PFSK-1 (cell line): ENCODE measurements at regions not wholly inside any gene's neighbourhood (a gene's known extent, or its start where the extent isn't known, plus 50 kb on each side); places are given as distances from the start of the nearest gene placed in this dataset.

ENCODE experiments used
- FOXP2 ChIP-seq: optimal IDR thresholded peaks from 2 replicates; pipeline ENCODE3; 2011; ENCODE audit warnings: borderline replicate concordance, control low read depth, inconsistent platforms; ENCODE audit not compliant: insufficient read depth; ENCODE audit errors: extremely low read length, extremely low read depth
- POLR2AphosphoS5 ChIP-seq: IDR thresholded peaks from 2 replicates; pipeline ENCODE4 v1.6.1; 2012; ENCODE audit warnings: low read depth, mild to moderate bottlenecking, control low read depth, low read length, moderate library complexity
- SIN3A ChIP-seq: IDR thresholded peaks from 2 replicates; pipeline ENCODE4 v1.6.1; 2012; ENCODE audit warnings: mild to moderate bottlenecking, low read length, moderate library complexity, borderline replicate concordance; ENCODE audit not compliant: insufficient read depth
- TAF1 ChIP-seq: IDR thresholded peaks from 2 replicates; pipeline ENCODE4 v1.6.1; 2012; ENCODE audit warnings: low read length, control low read depth, borderline replicate concordance; ENCODE audit not compliant: insufficient read depth
- TF ChIP-seq, protein P1 (sequence below), 2 experiments: IDR thresholded peaks; 2 replicates each; pipeline versions ENCODE4 v1.6.1 to v1.8.0; 2011 to 2012; ENCODE audit warnings: low read depth in 2 of 2, low read length in 2 of 2, control low read depth in 1 of 2, inconsistent platforms in 1 of 2, mild to moderate bottlenecking in 1 of 2, moderate library complexity in 1 of 2; ENCODE audit not compliant: insufficient read depth in 1 of 2

DNA sequence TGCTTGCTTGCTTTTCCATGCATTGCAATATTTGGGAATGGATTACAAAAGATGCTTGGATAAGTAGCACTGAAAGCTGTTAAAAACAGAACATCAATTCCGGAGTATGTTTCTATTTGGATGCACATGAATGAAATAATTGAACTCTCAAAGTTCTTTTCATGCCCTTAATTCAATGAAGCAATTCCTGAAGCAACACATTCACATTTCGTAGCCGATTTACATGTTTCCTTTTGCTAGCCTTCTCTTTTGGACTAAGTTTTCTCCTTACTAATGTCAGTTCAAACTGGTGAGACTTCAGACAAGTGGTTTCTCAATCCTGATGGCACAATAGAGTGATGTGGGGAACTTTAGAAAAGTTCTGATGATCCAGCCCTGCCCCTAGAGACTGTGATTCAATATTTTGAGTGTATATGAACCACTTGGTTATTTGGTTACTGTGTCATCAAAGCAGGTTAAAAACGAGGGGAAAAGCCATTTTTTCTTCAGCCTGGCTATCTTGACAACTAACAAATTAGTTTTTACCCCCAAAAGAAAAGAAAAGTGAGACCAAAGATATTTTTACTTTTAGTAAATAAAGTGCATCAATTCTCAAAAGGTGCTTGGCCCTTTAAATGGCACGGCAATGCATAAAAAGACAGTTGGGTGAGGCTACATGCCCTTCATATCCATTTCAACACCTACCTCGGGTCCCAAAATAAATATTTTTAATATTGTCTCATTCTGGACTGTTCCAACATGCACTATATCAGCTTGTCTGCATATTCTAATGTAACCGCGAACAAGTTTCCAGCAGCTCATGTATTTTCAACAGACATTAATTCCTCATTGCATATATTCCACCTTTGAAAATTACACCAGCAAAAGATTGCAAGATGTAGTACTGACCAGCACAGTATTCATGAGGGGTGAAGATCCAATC is 90.1 kb upstream of the RPL34 start:
- TF ChIP-seq TAF1: no peak
- TF ChIP-seq SIN3A: no peak
- TF ChIP-seq POLR2AphosphoS5: no peak
- no peak for TF ChIP-seq FOXP2
- TF ChIP-seq, protein P1, sequence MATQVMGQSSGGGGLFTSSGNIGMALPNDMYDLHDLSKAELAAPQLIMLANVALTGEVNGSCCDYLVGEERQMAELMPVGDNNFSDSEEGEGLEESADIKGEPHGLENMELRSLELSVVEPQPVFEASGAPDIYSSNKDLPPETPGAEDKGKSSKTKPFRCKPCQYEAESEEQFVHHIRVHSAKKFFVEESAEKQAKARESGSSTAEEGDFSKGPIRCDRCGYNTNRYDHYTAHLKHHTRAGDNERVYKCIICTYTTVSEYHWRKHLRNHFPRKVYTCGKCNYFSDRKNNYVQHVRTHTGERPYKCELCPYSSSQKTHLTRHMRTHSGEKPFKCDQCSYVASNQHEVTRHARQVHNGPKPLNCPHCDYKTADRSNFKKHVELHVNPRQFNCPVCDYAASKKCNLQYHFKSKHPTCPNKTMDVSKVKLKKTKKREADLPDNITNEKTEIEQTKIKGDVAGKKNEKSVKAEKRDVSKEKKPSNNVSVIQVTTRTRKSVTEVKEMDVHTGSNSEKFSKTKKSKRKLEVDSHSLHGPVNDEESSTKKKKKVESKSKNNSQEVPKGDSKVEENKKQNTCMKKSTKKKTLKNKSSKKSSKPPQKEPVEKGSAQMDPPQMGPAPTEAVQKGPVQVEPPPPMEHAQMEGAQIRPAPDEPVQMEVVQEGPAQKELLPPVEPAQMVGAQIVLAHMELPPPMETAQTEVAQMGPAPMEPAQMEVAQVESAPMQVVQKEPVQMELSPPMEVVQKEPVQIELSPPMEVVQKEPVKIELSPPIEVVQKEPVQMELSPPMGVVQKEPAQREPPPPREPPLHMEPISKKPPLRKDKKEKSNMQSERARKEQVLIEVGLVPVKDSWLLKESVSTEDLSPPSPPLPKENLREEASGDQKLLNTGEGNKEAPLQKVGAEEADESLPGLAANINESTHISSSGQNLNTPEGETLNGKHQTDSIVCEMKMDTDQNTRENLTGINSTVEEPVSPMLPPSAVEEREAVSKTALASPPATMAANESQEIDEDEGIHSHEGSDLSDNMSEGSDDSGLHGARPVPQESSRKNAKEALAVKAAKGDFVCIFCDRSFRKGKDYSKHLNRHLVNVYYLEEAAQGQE (IDR thresholded peaks at IDR 0.05; ENCODE audit: insufficient read depth in 1 of 2, low read depth in 2 of 2, low read length in 2 of 2): no peak

GRCh38 chr4:108529102-108529501 is 91.3 kb upstream of the RPL34 start:
- TF ChIP-seq TAF1 (no peak), FOXP2 (no peak), SIN3A (no peak), POLR2AphosphoS5 (no peak)
- TF ChIP-seq, protein P1 (IDR thresholded peaks at IDR 0.05; ENCODE audit: insufficient read depth in 1 of 2, low read depth in 2 of 2, low read length in 2 of 2): no peak

DNA sequence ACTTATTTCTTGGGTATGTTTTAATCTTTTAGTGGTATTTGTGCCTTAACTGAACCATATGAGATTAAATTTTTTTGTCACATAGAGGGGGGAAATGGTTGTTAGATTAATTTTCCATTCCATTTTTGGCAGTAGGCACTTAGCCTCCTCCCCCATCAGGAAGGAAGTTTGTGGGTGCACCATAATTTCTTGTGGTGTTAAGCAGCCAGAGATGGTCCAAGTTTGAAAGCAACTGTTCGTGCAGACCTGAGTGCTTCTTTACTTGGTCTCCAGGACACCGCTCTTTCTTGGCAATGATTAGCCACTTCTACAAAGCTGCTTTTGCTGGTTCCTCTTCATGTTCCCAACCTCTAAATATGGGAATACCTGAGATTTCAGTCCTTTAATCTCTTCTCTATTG is 92.7 kb upstream of the RPL34 start:
- TF ChIP-seq SIN3A (no peak), FOXP2 (no peak), POLR2AphosphoS5 (no peak), TAF1 (no peak)
- TF ChIP-seq, protein P1 (IDR thresholded peaks at IDR 0.05; ENCODE audit: insufficient read depth in 1 of 2, low read depth in 2 of 2, low read length in 2 of 2): no peak

DNA sequence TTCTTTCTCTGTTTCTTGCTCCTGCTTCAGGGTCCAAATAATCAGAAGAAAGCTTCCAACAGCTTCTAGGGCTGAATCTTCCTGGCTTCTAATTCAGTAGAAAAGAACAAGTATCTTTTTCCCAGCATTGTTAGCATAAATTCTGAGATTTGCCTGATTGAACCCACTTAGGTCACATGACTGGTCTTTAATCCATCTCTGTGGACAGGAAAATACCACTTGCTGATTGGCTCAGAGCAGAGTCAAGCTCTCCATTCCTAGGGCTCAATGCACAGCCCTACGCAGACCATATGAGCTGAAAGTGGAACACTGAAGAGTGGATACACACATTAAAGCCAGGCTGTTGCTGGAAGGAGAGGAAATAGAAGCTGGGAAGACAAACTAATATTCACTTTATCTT is 99.6 kb upstream of the RPL34 start:
- TF ChIP-seq FOXP2 (no peak), TAF1 (no peak), SIN3A (no peak), POLR2AphosphoS5 (no peak)
- TF ChIP-seq, protein P1 (IDR thresholded peaks at IDR 0.05; ENCODE audit: insufficient read depth in 1 of 2, low read depth in 2 of 2, low read length in 2 of 2): no peak
